ENCODE measurements at regions not wholly inside any gene's neighbourhood (a gene's known extent, or its start where the extent isn't known, plus 50 kb on each side); places are given as distances from the start of the nearest gene placed in this dataset.

DNA sequence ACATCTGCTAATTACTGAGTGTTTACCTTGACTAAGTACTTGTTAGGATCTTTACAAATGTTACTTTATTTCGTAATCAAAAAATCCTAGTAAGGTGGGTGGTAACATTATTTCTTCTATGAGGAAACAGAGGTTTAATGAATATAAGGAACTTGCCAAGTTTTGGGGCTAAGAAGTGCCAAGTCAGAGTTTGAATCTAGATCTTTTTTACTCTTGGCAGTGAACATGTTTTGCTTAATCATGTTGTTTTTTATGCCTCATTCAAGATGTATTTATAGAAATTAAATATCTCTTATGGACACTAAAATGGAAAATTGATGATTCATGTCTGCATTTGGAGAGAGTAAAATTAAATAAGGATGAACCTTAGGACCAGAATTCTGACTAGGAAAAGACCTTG, 393.7 kb downstream of the UTRN start:
- H3K4me3 ChIP-seq (ENCODE audit: low read depth, low read length), result no peak overlapping the region
- ChIA-PET POLR2A (no interaction called here), CTCF (interaction anchor here (0.6 kb wide), 1 partner anchor 37 kb away, joined by 3 read pairs; no protein-coding TSS in a partner anchor)
- H3K27me3 ChIP-seq (ENCODE audit: control insufficient read depth, insufficient read depth, low read length), result no peaks in the 10 kb centered on the region
- TF ChIP-seq, protein P1, sequence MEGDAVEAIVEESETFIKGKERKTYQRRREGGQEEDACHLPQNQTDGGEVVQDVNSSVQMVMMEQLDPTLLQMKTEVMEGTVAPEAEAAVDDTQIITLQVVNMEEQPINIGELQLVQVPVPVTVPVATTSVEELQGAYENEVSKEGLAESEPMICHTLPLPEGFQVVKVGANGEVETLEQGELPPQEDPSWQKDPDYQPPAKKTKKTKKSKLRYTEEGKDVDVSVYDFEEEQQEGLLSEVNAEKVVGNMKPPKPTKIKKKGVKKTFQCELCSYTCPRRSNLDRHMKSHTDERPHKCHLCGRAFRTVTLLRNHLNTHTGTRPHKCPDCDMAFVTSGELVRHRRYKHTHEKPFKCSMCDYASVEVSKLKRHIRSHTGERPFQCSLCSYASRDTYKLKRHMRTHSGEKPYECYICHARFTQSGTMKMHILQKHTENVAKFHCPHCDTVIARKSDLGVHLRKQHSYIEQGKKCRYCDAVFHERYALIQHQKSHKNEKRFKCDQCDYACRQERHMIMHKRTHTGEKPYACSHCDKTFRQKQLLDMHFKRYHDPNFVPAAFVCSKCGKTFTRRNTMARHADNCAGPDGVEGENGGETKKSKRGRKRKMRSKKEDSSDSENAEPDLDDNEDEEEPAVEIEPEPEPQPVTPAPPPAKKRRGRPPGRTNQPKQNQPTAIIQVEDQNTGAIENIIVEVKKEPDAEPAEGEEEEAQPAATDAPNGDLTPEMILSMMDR (IDR thresholded peaks at IDR 0.05; ENCODE audit: low read depth, low read length), result no peak
- no peak for DNase-seq (ENCODE audit: low read depth, low spot score)
- H3K9me3 ChIP-seq (ENCODE audit: control insufficient read depth, insufficient read depth, low read length), result peaks cover 2% of the 10 kb centered on the region; the same call in 1 of the 2 replicates
- no peak overlapping the region for H3K27ac ChIP-seq (ENCODE audit: low read depth, low read length)

DNA sequence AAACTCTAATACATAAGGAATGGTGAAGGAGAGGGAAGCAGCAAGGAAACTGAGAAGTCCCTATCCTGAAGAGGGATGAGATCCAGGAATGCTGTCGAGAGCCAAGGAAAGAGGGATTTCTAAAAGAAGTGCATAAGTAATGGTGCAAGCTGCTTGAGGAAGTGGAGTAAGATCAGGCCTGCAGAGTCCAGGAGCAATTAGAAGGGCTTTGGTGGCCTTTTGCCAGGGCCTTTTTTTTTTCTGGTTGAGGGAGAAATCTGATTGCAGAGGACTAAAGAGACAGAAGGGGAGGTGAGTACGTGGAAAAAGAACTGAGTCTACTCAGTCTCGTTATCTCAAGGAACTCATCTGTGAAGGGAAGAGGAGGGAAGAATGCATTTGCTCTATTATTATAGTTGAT, 396.2 kb downstream of the UTRN start:
- no peaks in the 10 kb centered on the region for H3K9me3 ChIP-seq (ENCODE audit: control insufficient read depth, insufficient read depth, low read length)
- POLR2A ChIA-PET, result no interaction called here
- no peak overlapping the region for H3K4me3 ChIP-seq (ENCODE audit: low read depth, low read length)
- DNase-seq (ENCODE audit: low read depth, low spot score), result no peak
- TF ChIP-seq, protein P1 (IDR thresholded peaks at IDR 0.05; ENCODE audit: low read depth, low read length), result no peak
- H3K27me3 ChIP-seq (ENCODE audit: control insufficient read depth, insufficient read depth, low read length), result no peaks in the 10 kb centered on the region
- CTCF ChIA-PET, result no interaction called here
- H3K27ac ChIP-seq (ENCODE audit: low read depth, low read length), result no peak overlapping the region

GRCh38 chr6:144683216-144684070, 398.3 kb downstream of the UTRN start:
- ChIA-PET CTCF (no interaction called here), POLR2A (no interaction called here)
- TF ChIP-seq, protein P1 (IDR thresholded peaks at IDR 0.05; ENCODE audit: low read depth, low read length), result no peak
- H3K4me3 ChIP-seq (ENCODE audit: low read depth, low read length), result no peak overlapping the region
- H3K27me3 ChIP-seq (ENCODE audit: control insufficient read depth, insufficient read depth, low read length), result no peaks in the 10 kb centered on the region
- no peaks in the 10 kb centered on the region for H3K9me3 ChIP-seq (ENCODE audit: control insufficient read depth, insufficient read depth, low read length)
- H3K27ac ChIP-seq (ENCODE audit: low read depth, low read length), result no peak overlapping the region
- no peak for DNase-seq (ENCODE audit: low read depth, low spot score)

DNA sequence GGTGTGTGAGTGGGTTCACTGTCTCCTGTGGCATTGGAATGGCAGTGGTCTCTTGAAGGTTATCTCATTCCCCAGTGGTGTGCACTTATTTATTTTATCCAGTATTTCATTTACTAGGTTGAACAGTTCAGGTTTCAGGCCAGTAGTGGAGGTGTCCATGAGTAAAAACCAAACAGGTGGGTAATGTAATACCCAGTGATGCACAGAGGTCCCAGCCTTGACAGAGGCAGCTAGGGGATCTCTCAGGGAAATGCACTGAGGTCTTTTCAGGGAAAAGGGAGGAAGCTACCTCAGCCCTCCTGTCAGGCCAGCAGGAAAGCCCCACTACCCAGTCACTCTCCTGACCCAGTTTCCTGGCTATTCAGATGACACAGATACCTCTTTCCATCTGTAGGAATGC, 403.6 kb downstream of the UTRN start:
- TF ChIP-seq, protein P1 (IDR thresholded peaks at IDR 0.05; ENCODE audit: low read depth, low read length), result no peak
- ChIA-PET POLR2A (no interaction called here), CTCF (no interaction called here)
- no peak for DNase-seq (ENCODE audit: low read depth, low spot score)
- no peak overlapping the region for H3K27ac ChIP-seq (ENCODE audit: low read depth, low read length)
- H3K4me3 ChIP-seq (ENCODE audit: low read depth, low read length), result no peak overlapping the region
- no peaks in the 10 kb centered on the region for H3K27me3 ChIP-seq (ENCODE audit: control insufficient read depth, insufficient read depth, low read length)
- H3K9me3 ChIP-seq (ENCODE audit: control insufficient read depth, insufficient read depth, low read length), result no peaks in the 10 kb centered on the region

- Histone ChIP-seq H3K4me3 (ENCODE audit: low read depth, low read length) (no peak overlapping the region), H3K9me3 (ENCODE audit: control insufficient read depth, insufficient read depth, low read length) (no peaks in the 10 kb centered on the region), H3K27me3 (ENCODE audit: control insufficient read depth, insufficient read depth, low read length) (no peaks in the 10 kb centered on the region), H3K27ac (ENCODE audit: low read depth, low read length) (no peak overlapping the region)
- DNase-seq (ENCODE audit: low read depth, low spot score), result no peak
- ChIA-PET POLR2A (no interaction called here), CTCF (no interaction called here)
- TF ChIP-seq, protein P1 (IDR thresholded peaks at IDR 0.05; ENCODE audit: low read depth, low read length), result no peak
Observed at GRCh38 chr6:144689503-144690040, 404.4 kb downstream of the UTRN start.

Data from AG04450 (cell line).